ENCODE measurements at regions not wholly inside any gene's neighbourhood (a gene's known extent, or its start where the extent isn't known, plus 50 kb on each side); places are given as distances from the start of the nearest gene placed in this dataset.

DNA sequence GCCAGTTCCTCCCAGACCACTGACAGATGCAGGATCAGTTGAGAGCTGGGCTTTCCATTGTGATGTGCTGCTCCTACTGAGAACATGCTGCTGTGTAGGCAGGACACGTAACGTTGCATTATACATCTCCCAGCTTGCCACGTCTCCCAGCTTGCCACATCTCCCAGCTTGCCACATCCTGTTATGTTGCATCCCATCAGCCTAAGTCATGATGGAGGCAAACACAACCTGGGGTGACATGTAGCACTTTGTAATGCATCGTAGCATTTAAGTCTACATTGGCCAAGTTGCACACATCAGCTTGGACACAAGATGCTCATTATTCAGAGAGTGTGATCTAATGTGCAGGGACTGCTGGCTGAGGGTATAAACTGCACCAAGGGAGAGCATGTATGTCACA lies 73.3 kb upstream of the CHCHD3 start:
- Histone ChIP-seq H3T11ph (ENCODE audit: low read length) (no peak overlapping the region), H2BK120ac (ENCODE audit: low read depth, low read length, poor library complexity, severe bottlenecking) (no peak overlapping the region), H2BK15ac (ENCODE audit: low read depth, low read length) (no peak overlapping the region), H4K8ac (replicated peaks; ENCODE audit: insufficient read length, low read depth, low read length) (no peak overlapping the region), H4K91ac (ENCODE audit: insufficient read length, low read depth, low read length) (no peak overlapping the region), H3K23ac (ENCODE audit: insufficient read length, low read depth, low read length) (no peak overlapping the region), H2BK5ac (ENCODE audit: insufficient read length, low read length) (no peak overlapping the region), H3K4me2 (ENCODE audit: insufficient read depth, insufficient read length, low read length) (no peak overlapping the region), H3K23me2 (ENCODE audit: insufficient read length, low read depth, low read length, poor library complexity, severe bottlenecking) (no peaks in the 10 kb centered on the region), H3K9me3 (ENCODE audit: control insufficient read depth, low read depth, low read length) (no peaks in the 10 kb centered on the region), H3K14ac (ENCODE audit: insufficient read depth, low read length) (no peak overlapping the region), H2AFZ (ENCODE audit: low read length) (no peak overlapping the region), H4K20me1 (ENCODE audit: control insufficient read depth, insufficient read depth, insufficient read length) (no peaks in the 10 kb centered on the region), H3K27me3 (ENCODE audit: insufficient read depth, low read length) (no peaks in the 10 kb centered on the region), H3K18ac (ENCODE audit: insufficient read length, low read depth, low read length) (no peak overlapping the region), H2AK5ac (ENCODE audit: insufficient read length, low read length) (no peak overlapping the region), H4K5ac (ENCODE audit: insufficient read length, low read depth, low read length) (no peak overlapping the region), H3K56ac (ENCODE audit: insufficient read length, low read depth, low read length) (no peak overlapping the region), H3K4ac (ENCODE audit: low read depth, low read length) (no peak overlapping the region), H3K9ac (ENCODE audit: extremely low read depth, insufficient read length, low read length) (no peak overlapping the region), H3K27ac (ENCODE audit: insufficient read length, low read depth, low read length) (no peak overlapping the region), H2BK20ac (ENCODE audit: low read depth, low read length, poor library complexity, severe bottlenecking) (no peak overlapping the region), H3K4me1 (ENCODE audit: insufficient read depth, low read length) (no peaks in the 10 kb centered on the region), H2BK12ac (ENCODE audit: insufficient read length, low read depth, low read length) (no peak overlapping the region), H3K79me2 (ENCODE audit: insufficient read depth, low read length) (no peaks in the 10 kb centered on the region), H3K79me1 (ENCODE audit: insufficient read depth, low read depth, low read length, poor library complexity, severe bottlenecking) (no peaks in the 10 kb centered on the region)
- WGBS (ENCODE audit: extremely low coverage, insufficient read length, low lambda C conversion rate) = no CpG with 5 or more reads among the region's 4 CpGs
- Mint-ChIP-seq H3K9me3 (no peaks in the 10 kb centered on the region), H3K4me1 (peaks cover 3 to 4% of the 10 kb centered on the region in 2 experiments), H3K27ac (no peak overlapping the region), H3K4me3 (no peak overlapping the region), H3K36me3 (ENCODE audit: insufficient read depth in 1 of 3, low read depth in 3 of 3) (no peaks in the 10 kb centered on the region), H3K27me3 (ENCODE audit: low read depth) (no peaks in the 10 kb centered on the region; the same call in 1 of the 2 replicates)
- TF ChIP-seq, protein P1, sequence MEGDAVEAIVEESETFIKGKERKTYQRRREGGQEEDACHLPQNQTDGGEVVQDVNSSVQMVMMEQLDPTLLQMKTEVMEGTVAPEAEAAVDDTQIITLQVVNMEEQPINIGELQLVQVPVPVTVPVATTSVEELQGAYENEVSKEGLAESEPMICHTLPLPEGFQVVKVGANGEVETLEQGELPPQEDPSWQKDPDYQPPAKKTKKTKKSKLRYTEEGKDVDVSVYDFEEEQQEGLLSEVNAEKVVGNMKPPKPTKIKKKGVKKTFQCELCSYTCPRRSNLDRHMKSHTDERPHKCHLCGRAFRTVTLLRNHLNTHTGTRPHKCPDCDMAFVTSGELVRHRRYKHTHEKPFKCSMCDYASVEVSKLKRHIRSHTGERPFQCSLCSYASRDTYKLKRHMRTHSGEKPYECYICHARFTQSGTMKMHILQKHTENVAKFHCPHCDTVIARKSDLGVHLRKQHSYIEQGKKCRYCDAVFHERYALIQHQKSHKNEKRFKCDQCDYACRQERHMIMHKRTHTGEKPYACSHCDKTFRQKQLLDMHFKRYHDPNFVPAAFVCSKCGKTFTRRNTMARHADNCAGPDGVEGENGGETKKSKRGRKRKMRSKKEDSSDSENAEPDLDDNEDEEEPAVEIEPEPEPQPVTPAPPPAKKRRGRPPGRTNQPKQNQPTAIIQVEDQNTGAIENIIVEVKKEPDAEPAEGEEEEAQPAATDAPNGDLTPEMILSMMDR (conservative IDR thresholded peaks at IDR 0.05) = no peak
- DNase-seq = no peak
